SK-N-MC (cell line): ENCODE measurements at regions not wholly inside any gene's neighbourhood (a gene's known extent, or its start where the extent isn't known, plus 50 kb on each side); places are given as distances from the start of the nearest gene placed in this dataset.

Experiments used
- EZH2 ChIP-seq: fragments of 200-600 bp; sonication (generic); IDR thresholded peaks from one replicate; pipeline ENCODE4 v1.6.1; 2017; ENCODE audit warnings: antibody characterized with exemption
- FOXP2 ChIP-seq: optimal IDR thresholded peaks from 2 replicates; pipeline ENCODE3; 2011; ENCODE audit warnings: mild to moderate bottlenecking, moderate library complexity; ENCODE audit not compliant: insufficient read depth; ENCODE audit errors: extremely low read length, control extremely low read depth
- POLR2AphosphoS5 ChIP-seq: IDR thresholded peaks from 2 replicates; pipeline ENCODE4 v1.6.1; 2012; ENCODE audit warnings: mild to moderate bottlenecking, low read depth, low read length, borderline replicate concordance

- TF ChIP-seq FOXP2 = no peak
- TF ChIP-seq EZH2 = no peak
- TF ChIP-seq POLR2AphosphoS5 = no peak
Observed at GRCh38 chr18:71951001-71951400, 593.1 kb downstream of the CBLN2 start.
